T-helper 17 cell (primary cell): ENCODE measurements at regions not wholly inside any gene's neighbourhood (a gene's known extent, or its start where the extent isn't known, plus 50 kb on each side); places are given as distances from the start of the nearest gene placed in this dataset.

Experiments used
- ATAC-seq: fragments of 150-1000 bp; cut with Tn5 transposase; 2 replicates; pipeline ENCODE4 v1.10.0; 2021; ENCODE audit warnings: mild to moderate bottlenecking, moderate library complexity
- DNase-seq, 3 donors: peaks; one replicate each; pipeline versions ENCODE4 v3.0.0 to v3.0.0-alpha.2; 2020 to 2021
- H3K9me3 ChIP-seq: one replicate; pipeline ENCODE4 v1.7.0; 2013; ENCODE audit warnings: low read length, mild to moderate bottlenecking; ENCODE audit not compliant: control insufficient read depth, poor library complexity, severe bottlenecking
- H3K27ac Mint-ChIP-seq: one replicate; pipeline ENCODE4 v1.8.0; 2022; ENCODE audit warnings: mild to moderate bottlenecking, moderate library complexity, mixed read lengths
- H3K27me3 Mint-ChIP-seq: one replicate; pipeline ENCODE4 v1.8.0; 2022; ENCODE audit warnings: mixed read lengths
- H3K36me3 Mint-ChIP-seq: one replicate; pipeline ENCODE4 v1.8.0; 2022; ENCODE audit warnings: low read depth, mixed read lengths
- H3K4me1 Mint-ChIP-seq: one replicate; pipeline ENCODE4 v1.8.0; 2022; ENCODE audit warnings: mild to moderate bottlenecking, mixed read lengths
- H3K4me3 Mint-ChIP-seq: one replicate; pipeline ENCODE4 v1.8.0; 2022; ENCODE audit warnings: mild to moderate bottlenecking, moderate library complexity, mixed read lengths

GRCh38 chr6:12449447-12449846 lies 159.3 kb downstream of the EDN1 start:
- no peaks in the 10 kb centered on the region for H3K4me1 Mint-ChIP-seq
- ATAC-seq (no peak), DNase-seq (no peak)
- H3K4me3 Mint-ChIP-seq = no peak overlapping the region
- no peak overlapping the region for H3K27ac Mint-ChIP-seq
- peaks cover 12% of the 10 kb centered on the region for H3K27me3 Mint-ChIP-seq
- no peaks in the 10 kb centered on the region for H3K36me3 Mint-ChIP-seq
- no peaks in the 10 kb centered on the region for H3K9me3 ChIP-seq

GRCh38 chr6:12450467-12450866 lies 160.3 kb downstream of the EDN1 start:
- Mint-ChIP-seq H3K36me3 (no peaks in the 10 kb centered on the region), H3K4me3 (no peak overlapping the region), H3K27ac (no peak overlapping the region), H3K27me3 (peaks cover 11% of the 10 kb centered on the region), H3K4me1 (no peaks in the 10 kb centered on the region)
- no peak for DNase-seq
- no peak for ATAC-seq
- no peaks in the 10 kb centered on the region for H3K9me3 ChIP-seq

GRCh38 chr6:12456343-12456742 lies 166.2 kb downstream of the EDN1 start:
- no peak overlapping the region for H3K4me3 Mint-ChIP-seq

GRCh38 chr6:12457094-12457493 lies 166.9 kb downstream of the EDN1 start:
- no peak for ATAC-seq
- Mint-ChIP-seq H3K4me1 (no peaks in the 10 kb centered on the region), H3K36me3 (no peaks in the 10 kb centered on the region), H3K27ac (no peak overlapping the region), H3K4me3 (no peak overlapping the region), H3K27me3 (peaks cover 7% of the 10 kb centered on the region)
- no peak for DNase-seq
- no peaks in the 10 kb centered on the region for H3K9me3 ChIP-seq

More at GRCh38 chr6:12456343-12456742, 166.2 kb downstream of the EDN1 start:
- Mint-ChIP-seq H3K27ac (no peak overlapping the region), H3K36me3 (no peaks in the 10 kb centered on the region), H3K4me1 (no peaks in the 10 kb centered on the region), H3K27me3 (peaks cover 7% of the 10 kb centered on the region)
- DNase-seq (no peak), ATAC-seq (no peak)
- H3K9me3 ChIP-seq = no peaks in the 10 kb centered on the region

DNA sequence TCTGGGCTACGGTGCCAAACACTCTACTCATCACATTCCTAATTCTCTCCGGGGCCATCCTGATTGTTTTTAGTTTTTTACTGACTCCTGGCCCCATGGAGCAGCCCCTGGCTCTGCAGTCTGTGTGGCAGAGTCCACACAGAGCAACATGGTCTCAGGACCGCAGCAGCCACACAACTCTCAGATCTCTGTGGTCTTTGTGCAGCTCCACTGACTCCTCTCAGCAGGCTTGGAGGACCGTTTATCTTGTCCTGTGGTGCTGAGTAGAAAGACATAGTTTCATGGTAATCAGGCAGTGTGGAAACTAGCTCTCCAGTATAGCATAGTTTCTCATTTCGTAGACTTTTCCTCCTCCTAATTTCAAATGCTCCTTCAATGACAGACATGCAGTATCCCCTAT lies 168.4 kb downstream of the EDN1 start:
- H3K4me1 Mint-ChIP-seq = no peaks in the 10 kb centered on the region

DNA sequence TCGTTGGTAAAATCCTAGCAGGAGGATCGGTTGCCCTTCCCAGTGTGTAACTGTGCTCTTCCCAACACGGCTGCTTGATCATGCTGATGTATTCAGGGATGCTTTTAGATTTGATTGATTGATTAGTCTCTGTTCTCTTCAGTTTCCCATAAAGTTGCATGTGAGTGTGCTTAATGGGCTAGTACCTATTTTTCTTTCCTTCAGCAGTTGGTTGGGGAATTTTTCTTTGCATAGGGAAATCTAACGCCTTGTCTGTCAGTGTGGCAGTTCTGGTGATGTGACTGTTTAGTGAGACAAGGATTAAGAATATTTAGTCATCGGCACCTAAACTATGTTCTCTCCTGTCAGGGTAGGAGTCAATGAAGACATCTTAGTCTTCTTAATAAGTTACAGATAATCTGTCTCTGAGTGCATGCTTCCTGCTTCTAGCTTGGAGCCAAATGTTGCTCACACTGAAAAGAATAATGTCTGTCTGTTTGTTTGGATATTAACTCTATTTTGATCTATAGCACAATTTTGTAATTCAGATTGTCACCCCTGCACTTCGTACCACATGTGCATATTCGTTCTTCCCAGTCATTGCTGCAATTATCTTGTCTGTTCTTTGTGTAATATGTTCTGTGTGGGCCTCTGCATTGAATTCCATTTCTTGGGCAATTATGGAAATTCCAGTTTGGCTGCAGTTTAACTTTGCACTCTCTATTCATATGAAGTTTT lies 169.9 kb downstream of the EDN1 start:
- no peaks in the 10 kb centered on the region for H3K4me1 Mint-ChIP-seq

More for the DNA sequence above, 168.4 kb downstream of the EDN1 start:
- ATAC-seq (no peak), DNase-seq (no peak)
- Mint-ChIP-seq H3K27ac (no peak overlapping the region), H3K36me3 (no peaks in the 10 kb centered on the region), H3K4me3 (no peak overlapping the region), H3K27me3 (peaks cover 7% of the 10 kb centered on the region)
- H3K9me3 ChIP-seq = no peaks in the 10 kb centered on the region

GRCh38 chr6:12467706-12468670 lies 177.8 kb downstream of the EDN1 start:
- H3K27ac Mint-ChIP-seq = no peak overlapping the region
- H3K9me3 ChIP-seq = no peaks in the 10 kb centered on the region
- no peak overlapping the region for H3K4me3 Mint-ChIP-seq
- ATAC-seq (no peak), DNase-seq (no peak)
- no peaks in the 10 kb centered on the region for H3K27me3 Mint-ChIP-seq
- no peaks in the 10 kb centered on the region for H3K4me1 Mint-ChIP-seq
- H3K36me3 Mint-ChIP-seq = no peaks in the 10 kb centered on the region

More for the DNA sequence above, 169.9 kb downstream of the EDN1 start:
- DNase-seq (no peak), ATAC-seq (no peak)
- no peak overlapping the region for H3K27ac Mint-ChIP-seq
- H3K4me3 Mint-ChIP-seq = no peak overlapping the region
- peaks cover 7% of the 10 kb centered on the region for H3K27me3 Mint-ChIP-seq
- no peaks in the 10 kb centered on the region for H3K9me3 ChIP-seq
- H3K36me3 Mint-ChIP-seq = no peaks in the 10 kb centered on the region

- Mint-ChIP-seq H3K4me1 (no peaks in the 10 kb centered on the region), H3K4me3 (no peak overlapping the region), H3K36me3 (no peaks in the 10 kb centered on the region), H3K27me3 (peaks cover 15% of the 10 kb centered on the region), H3K27ac (no peak overlapping the region)
- no peak for ATAC-seq
- H3K9me3 ChIP-seq = no peaks in the 10 kb centered on the region
- DNase-seq = no peak
Measured at GRCh38 chr6:12472601-12473038, 182.5 kb downstream of the EDN1 start.

DNA sequence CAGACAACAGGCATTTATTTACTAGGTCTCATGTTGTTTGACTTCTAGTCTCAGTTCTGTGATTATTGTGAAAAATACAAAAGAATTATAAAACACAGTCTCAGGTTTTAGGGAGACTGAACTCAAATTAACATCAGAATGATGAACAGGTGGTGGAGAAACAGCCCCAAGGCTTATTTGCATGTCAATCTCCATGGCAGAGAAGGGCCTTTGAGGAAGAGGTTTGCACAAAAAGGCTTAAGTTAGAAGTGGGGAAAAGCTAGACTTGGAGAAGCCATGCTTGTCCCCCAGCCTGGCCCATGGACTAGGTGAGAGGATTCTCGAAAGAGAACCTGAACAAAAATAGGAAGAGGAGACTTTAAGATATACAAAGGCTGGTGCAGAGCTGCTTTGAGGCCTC lies 183.3 kb downstream of the EDN1 start:
- Mint-ChIP-seq H3K4me3 (no peak overlapping the region), H3K36me3 (no peaks in the 10 kb centered on the region), H3K4me1 (no peaks in the 10 kb centered on the region), H3K27ac (no peak overlapping the region), H3K27me3 (peaks cover 15% of the 10 kb centered on the region)
- ATAC-seq (no peak), DNase-seq (no peak)
- H3K9me3 ChIP-seq = no peaks in the 10 kb centered on the region

DNA sequence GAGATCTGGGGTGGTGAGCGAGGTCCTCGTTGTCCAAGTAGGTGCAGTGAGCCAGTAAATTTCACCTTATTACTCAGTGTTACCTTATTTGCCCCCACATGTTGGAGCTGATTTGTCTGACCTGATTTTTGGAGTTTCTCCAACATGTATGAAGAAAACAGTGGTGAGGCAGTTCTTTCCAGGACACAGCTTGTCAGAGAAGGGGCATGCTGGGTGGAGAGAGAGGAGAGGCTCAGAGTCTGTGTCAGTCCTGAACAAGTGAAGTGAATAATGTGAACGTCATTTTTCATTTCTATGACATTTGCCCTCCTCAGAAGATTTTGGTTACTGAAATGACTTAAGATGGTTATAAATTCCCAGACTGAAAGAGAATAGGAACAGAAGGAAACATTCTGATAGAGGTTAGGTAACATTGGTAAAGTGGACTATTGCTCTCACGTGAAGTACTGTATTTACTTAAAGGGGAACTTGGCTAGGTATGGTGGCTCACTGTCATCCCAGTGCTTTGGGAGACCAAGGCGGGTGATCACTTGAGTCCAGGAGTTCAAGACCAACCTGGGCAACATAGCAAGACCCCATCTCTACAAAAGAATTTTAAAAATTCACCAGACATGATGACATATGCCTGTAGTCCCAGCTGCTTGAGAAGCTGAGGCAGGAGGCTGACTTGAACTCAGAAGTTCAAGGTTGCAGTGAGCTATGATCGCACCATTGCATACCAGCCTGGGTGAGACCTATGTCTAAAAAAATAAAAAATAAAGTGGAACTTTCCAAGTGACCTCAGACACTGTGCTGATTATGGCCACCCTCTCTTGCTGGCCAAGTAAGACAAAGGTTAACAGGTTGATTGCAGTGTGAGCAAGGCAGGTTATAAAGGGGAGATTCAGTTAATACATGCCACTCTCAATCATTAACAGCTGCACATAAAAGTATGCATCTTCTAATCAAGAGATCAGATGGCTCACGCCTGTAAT lies 184.3 kb downstream of the EDN1 start:
- peaks cover 15% of the 10 kb centered on the region for H3K27me3 Mint-ChIP-seq

GRCh38 chr6:12476484-12476883 lies 186.3 kb downstream of the EDN1 start:
- no peak for DNase-seq
- Mint-ChIP-seq H3K36me3 (no peaks in the 10 kb centered on the region), H3K27ac (no peak overlapping the region), H3K4me1 (no peaks in the 10 kb centered on the region), H3K27me3 (peaks cover 15% of the 10 kb centered on the region), H3K4me3 (no peak overlapping the region)
- no peaks in the 10 kb centered on the region for H3K9me3 ChIP-seq
- ATAC-seq = no peak

More for the DNA sequence above, 184.3 kb downstream of the EDN1 start:
- Mint-ChIP-seq H3K27ac (no peak overlapping the region), H3K4me1 (no peaks in the 10 kb centered on the region), H3K4me3 (no peak overlapping the region), H3K36me3 (no peaks in the 10 kb centered on the region)
- DNase-seq (no peak), ATAC-seq (no peak)
- H3K9me3 ChIP-seq = no peaks in the 10 kb centered on the region

DNA sequence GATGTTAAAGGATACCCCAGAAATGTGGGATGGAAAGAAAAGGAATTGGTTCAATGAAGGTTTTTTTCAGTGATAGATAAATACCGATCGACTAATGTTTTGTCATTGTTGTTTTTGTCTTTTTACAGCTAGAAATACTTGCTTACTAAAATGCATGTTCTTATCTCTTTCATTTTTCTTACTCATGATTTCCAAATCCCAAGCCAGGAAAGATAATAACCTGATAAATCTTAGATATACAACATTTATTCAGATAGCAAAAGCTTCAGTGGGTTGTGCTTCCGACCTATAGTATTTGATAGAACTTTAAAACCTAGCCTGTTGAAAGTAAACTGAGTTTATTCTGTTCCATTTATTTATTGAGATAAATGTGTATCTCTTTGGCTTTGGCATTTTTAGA lies 187.5 kb downstream of the EDN1 start:
- DNase-seq (no peak), ATAC-seq (no peak)
- peaks cover 22% of the 10 kb centered on the region for H3K27me3 Mint-ChIP-seq
- no peak overlapping the region for H3K27ac Mint-ChIP-seq
- H3K36me3 Mint-ChIP-seq = peaks cover 2% of the 10 kb centered on the region
- H3K9me3 ChIP-seq = no peaks in the 10 kb centered on the region
- no peak overlapping the region for H3K4me3 Mint-ChIP-seq
- peaks cover 3% of the 10 kb centered on the region for H3K4me1 Mint-ChIP-seq
